ENCODE measurements at regions not wholly inside any gene's neighbourhood (a gene's known extent, or its start where the extent isn't known, plus 50 kb on each side); places are given as distances from the start of the nearest gene placed in this dataset.
"Not testable (repeated sequence)": the region's sequence is repeated elsewhere in the genome, so short reads cannot be mapped to it uniquely, and the experiment has no call there.

DNA sequence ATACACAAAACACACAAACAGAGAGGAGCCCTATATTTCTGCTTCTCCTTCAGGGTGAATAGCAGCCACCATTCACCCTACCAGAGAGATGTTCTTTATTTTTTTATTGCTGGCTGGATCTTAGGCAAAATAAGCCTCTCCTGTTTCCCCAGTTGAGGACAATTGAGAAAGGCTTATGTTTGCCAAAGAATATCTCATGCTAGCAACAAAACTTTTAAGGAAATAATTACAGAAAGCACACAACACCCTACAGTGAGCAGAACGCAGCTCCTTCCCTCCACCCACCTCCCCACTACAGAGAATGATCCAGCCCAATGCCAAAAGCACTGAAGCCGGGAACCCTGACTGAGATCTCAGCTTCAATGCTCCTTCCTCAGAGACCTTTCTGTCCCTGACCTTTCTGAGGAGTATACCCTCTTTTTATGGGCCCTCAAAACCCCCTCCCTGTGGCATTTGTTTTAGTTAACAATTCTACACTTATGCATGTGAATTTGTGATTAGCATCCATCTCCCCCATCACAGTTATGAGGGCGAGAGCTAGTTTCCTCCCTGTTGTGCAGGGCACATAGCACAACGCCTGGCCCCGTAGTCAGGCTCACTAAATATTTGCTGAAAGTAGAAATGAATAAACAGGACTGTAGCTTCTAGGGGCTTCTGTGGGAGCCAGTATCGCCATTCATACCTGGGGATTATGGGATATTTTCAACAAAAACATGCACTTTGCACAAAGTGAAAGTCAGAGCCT, 491.6 kb upstream of the CDH4 start:
- intact Hi-C loops (cut with DNase I), result no loop called here

DNA sequence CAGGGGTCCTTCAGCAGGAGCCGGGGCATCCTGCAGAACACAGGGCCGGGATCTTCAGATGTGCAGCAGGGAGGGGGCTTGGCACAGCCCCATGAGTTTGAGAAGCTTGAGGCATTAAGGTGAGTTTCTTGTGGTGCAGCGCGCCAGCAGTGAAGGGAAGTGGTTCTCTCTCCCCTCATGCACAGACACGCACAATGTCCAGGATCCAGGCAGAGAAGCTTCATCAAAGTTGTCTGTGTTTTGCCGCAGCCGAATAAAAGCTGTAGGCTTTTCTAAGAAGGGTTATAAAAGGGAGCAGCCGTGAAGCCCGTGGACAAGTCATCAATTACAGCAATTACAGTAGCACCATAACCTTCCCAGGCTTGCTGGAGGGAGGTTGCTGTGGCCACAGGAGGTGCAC, 491.0 kb upstream of the CDH4 start:
- intact Hi-C loops (cut with DNase I), result no loop called here
- DNase-seq (ENCODE audit: low spot score), result no peak

More for the DNA sequence above, 491.6 kb upstream of the CDH4 start:
- DNase-seq (ENCODE audit: low spot score), result no peak

DNA sequence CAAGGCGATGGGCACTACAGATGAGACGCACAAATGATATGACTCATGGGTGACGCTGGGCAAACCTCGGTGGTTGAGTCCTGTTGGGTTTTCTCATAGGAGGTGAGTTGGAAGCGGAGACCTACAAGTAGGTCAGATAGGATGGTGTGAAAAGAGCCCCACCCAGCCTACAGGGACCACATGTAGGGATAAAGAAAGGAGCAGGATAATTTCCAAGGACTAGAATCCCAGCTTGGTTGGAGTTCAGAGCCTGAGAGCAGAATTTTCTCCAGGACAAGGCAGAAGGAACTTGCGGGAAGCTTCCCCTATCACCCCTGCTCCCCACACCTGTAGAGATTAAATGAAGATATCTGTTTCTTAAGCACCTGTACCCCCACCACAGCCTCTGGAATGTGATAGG, 489.7 kb upstream of the CDH4 start:
- intact Hi-C loops (cut with DNase I), result no loop called here
- no peak for DNase-seq (ENCODE audit: low spot score)

DNA sequence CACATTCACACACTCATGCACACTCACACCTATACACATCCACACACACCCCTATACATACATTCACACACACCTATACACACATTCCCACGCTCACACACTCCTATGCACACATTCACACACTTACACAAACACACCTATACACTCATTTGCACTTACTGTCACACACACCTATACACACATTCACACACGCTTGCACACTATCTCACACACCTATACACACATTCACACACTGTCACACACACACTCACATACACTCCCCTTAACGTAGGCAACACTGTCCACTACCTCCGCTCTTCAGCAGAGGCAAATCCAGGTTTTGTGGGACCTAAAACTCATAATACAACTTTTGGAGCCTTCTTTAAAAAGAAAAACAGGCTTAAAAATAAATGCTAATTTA, 487.7 kb upstream of the CDH4 start:
- no peak for DNase-seq (ENCODE audit: low spot score)
- intact Hi-C loops (cut with DNase I), result no loop called here

DNA sequence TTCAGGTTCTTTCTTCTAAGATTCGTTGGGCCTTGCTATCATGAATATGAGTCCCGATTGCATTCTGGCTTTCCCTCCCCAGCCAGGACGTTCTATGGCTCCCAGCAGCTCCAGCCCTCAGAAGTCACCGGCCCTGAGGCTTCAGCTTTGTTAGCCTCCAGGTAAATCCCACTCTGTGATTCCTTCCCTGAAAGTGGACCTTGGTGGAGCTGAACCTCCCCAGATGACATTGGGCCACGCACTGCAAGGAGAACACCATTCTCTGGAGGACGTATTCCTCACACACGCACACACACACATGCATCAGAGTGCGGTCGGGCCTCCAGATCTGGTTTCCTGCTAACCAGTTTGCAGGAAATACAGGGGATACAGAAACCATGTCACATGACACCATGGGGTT, 487.3 kb upstream of the CDH4 start:
- intact Hi-C loops (cut with DNase I), result no loop called here
- DNase-seq (ENCODE audit: low spot score), result no peak

DNA sequence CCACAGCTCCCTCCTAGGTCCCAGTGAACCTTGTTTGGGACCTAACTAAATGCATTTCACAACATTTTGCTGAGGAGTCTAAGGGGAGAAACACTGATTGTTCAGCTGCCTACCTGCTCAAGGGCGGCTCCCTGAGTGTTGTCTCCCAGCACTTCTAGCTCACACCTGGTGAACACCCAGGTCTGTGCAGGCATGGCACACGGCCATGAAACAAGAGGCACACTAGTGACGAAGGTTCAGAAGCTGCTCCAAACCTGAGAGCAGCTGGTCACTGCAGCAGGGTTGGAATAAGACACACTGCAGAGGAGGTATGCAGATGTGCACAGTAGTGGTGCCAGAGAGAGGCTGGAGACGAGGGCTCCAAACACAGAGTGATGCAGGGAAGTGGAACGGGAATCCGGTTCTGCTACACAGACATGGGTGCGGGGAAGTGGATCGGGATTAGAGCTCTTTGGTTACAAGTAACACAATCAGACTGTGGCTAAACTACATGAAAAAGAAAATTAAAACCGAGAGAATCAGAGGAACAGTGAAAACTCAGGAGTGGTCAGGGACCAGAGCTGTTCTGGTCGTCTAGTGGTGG, 486.1 kb upstream of the CDH4 start:
- no peak for DNase-seq (ENCODE audit: low spot score)
- intact Hi-C loops (cut with DNase I), result no loop called here

DNA sequence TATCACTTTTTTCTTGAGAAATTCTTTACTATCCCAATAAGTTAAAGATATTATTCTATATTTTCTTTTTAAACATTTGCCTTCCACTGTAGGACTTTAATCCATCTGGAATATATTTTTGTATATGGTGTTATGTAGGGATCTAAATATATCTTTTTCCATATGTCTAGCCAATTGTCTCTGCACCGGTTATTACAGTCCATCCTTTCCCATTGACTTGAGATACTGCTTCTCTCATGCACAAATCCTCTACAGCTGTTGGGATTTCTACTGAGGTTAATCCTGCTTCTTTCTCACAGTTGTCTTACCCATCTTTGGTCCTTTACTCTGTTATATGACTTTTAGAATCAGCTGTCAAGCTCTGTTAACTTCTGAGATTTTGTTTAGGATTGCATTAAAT, 483.8 kb upstream of the CDH4 start:
- intact Hi-C loops (cut with DNase I), result no loop called here
- DNase-seq (ENCODE audit: low spot score), result no peak

DNA sequence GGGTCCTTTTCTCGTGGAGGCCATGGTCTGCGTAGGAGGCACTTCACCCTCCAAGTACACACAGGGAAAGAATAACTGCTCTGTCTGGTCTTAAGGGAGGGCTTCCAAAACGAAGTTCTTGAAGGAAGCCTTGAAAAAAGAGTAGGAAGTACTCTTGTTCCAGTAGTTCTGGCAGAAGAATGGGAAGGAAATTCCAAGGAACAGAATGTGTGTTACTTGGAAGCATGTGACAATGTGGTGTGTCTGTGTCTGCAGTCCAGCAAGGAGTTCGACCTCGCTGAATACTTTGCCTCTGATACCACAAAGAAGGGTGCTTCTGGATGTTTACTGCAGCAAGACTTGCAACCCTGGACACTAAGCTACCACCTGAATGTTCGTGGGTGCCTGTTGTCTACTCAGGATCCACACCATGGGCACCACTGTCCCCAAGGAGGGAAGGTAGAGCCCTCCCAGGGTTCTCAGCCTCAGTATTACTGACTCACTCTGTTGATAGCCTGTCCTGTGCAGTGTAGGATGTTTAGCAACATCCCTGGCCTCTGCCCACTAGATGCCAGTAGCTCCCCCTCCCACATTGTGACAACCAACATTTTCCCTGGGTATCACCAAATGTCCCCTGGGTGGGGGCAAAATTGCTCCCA, 471.6 kb upstream of the CDH4 start:
- intact Hi-C loops (cut with DNase I), result no loop called here

DNA sequence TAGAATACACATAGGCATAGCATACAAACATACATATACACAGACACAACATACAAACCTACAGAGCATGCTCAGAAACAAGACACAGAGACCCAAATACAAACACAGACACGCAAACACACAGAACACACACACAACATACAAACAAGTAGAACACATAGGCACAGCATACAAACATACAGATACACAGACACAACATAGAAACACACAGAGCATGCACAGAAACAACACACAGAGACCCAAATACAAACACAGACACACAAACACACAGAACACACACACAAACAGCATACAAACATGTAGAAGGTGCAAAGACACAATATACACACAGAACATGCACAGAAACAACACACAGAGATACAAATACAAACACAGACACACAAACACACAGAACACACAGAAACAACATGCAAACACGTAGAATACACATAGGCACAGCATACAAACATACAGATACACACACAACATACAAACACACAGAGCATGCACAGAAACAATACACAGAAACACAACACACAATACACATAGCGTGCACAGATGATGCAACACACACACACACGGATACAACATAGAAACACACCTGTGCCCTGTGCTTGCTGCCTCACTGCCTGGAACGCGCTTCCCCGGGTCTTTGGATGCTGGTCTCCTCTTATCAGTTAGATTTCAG, 469.0 kb upstream of the CDH4 start:
- intact Hi-C loops (cut with DNase I), result no loop called here
- DNase-seq (ENCODE audit: low spot score), result no peak

More for the DNA sequence above, 471.6 kb upstream of the CDH4 start:
- DNase-seq (ENCODE audit: low spot score), result no peak

DNA sequence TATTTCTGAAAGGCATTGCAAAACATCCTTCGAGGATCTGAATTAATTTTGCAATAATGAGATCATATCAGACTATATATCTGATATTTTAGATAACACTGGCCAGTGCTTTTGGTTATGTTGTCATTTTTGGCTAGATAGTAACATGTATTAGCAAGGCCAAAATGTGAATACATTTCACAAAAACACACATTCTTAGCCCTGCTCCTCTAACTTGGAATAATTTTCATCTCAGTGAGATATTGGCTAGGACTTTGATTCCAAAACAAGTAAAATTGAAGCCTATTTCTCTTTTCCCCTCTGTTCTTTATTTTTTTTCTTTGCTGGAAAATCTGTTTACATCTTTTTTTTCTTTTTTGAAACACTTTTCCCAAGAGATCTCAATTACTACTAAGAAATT, 466.8 kb upstream of the CDH4 start:
- DNase-seq (ENCODE audit: low spot score), result no peak
- intact Hi-C loops (cut with DNase I), result no loop called here

DNA sequence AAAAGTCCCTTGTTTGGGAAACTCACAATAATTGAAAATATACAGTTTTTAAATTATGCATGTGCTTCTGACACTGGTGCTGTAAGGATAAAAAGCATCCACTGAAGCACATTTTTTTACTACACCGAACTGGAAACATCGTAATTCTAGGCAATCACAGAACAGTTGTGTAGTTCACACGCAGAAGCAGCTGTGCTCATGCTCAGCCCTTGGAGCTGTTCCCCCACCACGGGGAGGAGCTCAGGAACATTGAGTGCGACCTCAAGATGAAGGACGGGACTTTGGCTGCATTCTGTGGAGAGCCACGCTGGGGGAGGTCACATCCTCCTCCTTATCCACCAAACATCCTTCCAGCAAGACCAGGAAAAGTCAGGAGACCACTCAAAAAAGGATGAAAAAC, 466.3 kb upstream of the CDH4 start:
- DNase-seq (ENCODE audit: low spot score), result no peak
- intact Hi-C loops (cut with DNase I), result no loop called here

DNA sequence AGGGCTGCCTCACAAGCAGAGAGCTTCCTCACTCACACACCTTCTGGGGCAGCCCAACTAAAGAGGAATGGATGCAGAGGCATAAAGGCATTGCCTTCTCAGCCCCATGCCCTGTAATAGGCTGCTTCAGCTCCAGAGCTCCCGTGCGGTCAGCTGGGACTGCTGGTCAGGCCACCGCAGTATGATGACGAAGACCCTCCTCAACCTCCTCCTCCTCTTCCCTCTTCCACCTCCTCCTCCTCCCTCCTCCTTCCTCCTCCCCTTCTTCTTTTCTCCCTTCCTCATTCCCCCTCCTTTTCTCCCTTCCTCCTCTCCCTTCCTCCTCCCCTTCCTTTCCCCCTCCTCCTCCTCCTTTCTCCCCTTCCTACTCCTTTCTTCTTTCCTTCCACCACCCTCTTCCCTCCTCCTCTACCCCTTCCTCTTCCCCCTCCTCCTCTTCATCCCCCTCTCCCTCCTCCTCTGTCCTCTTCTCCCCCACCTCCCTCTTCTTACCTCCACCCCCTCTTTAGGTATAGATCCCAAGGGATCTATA, 465.3 kb upstream of the CDH4 start:
- DNase-seq (ENCODE audit: low spot score), result no peak
- intact Hi-C loops (cut with DNase I), result no loop called here

DNA sequence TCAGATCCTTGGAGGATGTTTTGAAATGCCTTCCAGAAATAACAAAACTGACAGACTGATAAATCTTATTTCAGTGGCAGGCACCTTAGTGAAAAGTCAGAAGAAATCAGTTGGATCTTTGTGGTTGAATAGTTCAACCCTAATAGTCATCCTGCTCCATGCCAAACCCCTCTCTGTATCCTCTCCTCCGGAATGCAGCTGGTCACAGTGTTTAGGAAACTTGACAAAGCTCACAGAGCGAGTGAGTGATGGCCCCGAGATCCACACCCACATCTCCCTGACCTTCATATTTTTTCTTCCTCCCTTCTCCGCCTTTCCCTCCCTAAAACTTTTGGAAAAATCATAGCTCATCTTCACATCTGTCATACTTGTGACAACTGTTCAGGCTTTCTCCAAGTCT, 464.8 kb upstream of the CDH4 start:
- no peak for DNase-seq (ENCODE audit: low spot score)
- intact Hi-C loops (cut with DNase I), result no loop called here

DNA sequence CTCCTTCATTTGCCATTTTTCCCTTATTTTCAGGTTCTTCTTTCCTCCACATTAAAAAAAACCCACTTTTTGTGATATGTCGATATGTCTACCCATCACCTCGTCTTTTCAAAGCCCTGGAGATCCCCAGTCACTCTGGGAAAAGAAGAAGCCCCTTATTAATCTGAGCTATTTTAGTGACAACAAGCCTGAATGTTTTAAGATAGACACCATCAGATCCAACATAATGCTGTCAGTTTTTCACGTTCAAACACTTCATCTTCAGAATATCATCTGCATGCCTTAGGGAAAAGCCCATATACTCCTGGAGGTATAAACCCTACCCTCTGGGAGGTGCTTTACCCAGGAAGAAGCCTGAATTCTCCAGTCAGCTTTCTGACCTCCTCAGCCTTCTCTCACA, 464.0 kb upstream of the CDH4 start:
- no peak for DNase-seq (ENCODE audit: low spot score)
- intact Hi-C loops (cut with DNase I), result no loop called here

DNA sequence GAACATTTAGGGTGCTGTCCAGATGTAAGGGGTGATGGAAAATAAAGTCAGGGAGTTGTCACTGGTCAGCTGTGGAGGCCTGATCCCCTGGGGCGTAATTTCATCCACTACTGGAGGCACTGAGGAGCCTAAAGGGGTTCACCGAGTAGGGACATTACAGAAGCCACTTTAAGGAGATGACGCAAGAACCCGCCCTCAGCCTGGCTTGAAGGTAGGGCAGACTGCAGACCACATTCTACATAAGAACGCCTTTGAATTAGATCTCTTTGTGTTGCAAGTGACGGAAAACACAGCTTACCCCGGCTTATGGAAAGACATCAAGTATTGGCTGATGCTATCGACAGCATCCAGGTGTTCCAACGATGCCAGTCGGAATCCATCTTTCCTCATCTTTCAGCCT, 462.7 kb upstream of the CDH4 start:
- intact Hi-C loops (cut with DNase I), result no loop called here
- DNase-seq (ENCODE audit: low spot score), result no peak

DNA sequence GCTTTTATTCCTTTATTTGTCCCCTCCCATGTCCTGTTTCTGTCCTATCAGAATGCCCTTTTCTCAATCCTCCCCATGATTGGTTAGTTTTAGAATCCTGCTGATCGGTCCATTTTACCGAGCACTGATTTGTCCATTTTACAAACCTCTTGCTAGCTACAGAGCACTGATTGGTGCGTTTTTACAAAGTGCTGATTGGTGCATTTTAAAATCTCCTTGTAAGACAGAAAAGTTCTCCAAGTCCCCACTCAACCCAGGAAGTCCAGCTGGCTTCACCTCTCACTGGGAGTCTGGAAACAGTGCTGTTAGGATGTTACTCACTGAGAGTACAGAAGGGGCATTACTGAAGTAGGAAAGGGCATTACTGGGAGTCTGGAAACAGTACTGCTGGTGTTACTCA, 461.7 kb upstream of the CDH4 start:
- intact Hi-C loops (cut with DNase I); DNase-seq (ENCODE audit: low spot score): not testable (repeated sequence)

DNA sequence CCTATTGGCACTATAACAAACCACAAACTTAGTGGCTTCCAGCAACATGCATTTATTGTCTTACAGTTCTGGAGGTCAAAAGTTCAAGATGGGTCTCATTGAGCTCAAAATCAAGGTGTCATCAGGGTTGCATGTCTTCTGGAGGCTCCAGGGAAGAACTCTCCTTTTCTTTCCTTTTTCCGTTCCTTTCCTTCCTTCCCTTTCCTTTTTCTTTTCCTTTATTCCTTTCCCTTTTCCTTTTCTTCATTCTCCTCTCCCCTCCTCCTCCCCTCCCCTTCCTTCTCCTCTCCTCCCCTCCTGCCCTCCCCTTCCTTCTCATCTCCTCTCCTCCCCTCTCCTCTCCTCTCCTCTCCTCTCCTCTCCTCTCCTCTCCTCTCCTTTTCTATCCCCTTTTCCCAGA, 460.2 kb upstream of the CDH4 start:
- intact Hi-C loops (cut with DNase I), result no loop called here
- no peak for DNase-seq (ENCODE audit: low spot score)

DNA sequence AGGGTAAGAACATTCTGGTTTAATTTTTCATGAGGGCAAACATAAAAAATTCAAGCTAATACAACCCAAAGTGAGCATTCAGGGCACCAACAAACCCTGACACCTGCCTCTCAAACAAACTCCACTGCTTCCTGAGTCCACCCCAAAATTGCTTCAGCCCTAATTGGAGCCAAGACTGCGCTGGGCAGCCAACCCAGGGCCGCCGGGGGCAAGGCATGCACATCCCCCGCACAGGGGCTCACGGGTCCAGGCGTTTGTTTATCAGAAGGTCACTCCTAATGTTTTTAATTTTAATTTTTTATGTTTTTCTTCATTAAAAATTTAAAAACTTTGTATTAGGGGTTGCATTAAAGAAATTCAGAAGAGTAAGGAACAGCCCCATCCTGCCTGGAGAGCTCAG, 459.1 kb upstream of the CDH4 start:
- DNase-seq (ENCODE audit: low spot score), result no peak
- intact Hi-C loops (cut with DNase I), result no loop called here

DNA sequence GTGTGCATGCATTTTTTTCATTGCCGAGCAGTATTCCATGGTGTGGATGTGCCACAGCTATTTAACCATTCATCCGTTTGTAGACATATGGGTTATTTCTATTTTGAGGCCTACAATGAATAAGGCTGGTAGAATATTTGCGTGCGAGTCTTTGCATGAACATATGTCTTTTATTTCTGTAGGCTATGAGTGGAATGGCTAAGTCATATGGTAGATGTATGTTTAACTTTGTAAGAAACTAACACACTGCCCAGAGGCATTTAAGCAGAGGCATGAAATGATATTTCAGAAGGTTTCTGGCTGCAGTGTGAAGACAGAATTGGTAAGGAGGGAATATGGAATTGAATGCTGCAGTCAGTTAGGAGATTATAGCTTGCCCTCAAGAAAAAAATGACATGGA, 457.4 kb upstream of the CDH4 start:
- DNase-seq (ENCODE audit: low spot score), result no peak
- intact Hi-C loops (cut with DNase I), result no loop called here

DNA sequence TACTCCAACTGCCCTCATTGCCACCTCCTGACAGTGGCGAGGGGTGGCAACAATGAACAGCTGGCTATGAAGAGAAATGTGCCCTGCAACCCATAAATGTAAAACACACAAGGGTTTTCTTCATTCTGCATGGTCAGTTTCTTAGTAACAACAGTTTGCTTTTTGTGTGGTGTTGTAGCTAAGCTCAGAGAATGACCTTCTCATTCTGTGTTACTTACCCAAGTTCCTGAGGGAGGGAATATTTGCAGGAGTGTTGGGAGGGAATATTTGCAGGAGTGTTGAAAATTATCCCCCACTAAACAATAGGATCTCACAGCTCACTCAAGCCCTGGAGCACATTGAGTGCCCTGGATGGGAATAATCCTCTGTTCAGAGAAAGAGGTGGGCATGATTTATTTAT, 456.4 kb upstream of the CDH4 start:
- intact Hi-C loops (cut with DNase I), result no loop called here
- DNase-seq (ENCODE audit: low spot score), result no peak

Measured in posterior vena cava (tissue), 2 donors.